Suppressor macrophage (primary cell): ENCODE measurements at regions not wholly inside any gene's neighbourhood (a gene's known extent, or its start where the extent isn't known, plus 50 kb on each side); places are given as distances from the start of the nearest gene placed in this dataset.
"Not testable (repeated sequence)": the region's sequence is repeated elsewhere in the genome, so short reads cannot be mapped to it uniquely, and the experiment has no call there.

Experiments
- DNase-seq, 4 experiments: peaks; one replicate each; pipeline ENCODE4 v3.0.0-alpha.2; 2020 to 2022

- DNase-seq: no peak
These were observed 305.4 kb downstream of the MTX2 start for GRCh38 chr2:176574484-176575236.

GRCh38 chr2:176575237-176575744 is 306.0 kb downstream of the MTX2 start:
- no peak for DNase-seq

GRCh38 chr2:176577054-176577453 is 307.8 kb downstream of the MTX2 start:
- DNase-seq: no peak

- not testable (repeated sequence) for DNase-seq
These were observed 309.1 kb downstream of the MTX2 start for GRCh38 chr2:176578292-176578691.

GRCh38 chr2:176579608-176580007 is 310.4 kb downstream of the MTX2 start:
- no peak for DNase-seq

- no peak for DNase-seq
These were observed 312.4 kb downstream of the MTX2 start for GRCh38 chr2:176581557-176582165.

- DNase-seq: no peak
These were observed 312.9 kb downstream of the MTX2 start for GRCh38 chr2:176582176-176582575.

- peak in 2 of 4 experiments; percentile 1 to 14 for DNase-seq
These were observed 313.8 kb downstream of the MTX2 start for GRCh38 chr2:176582990-176583481.

- no peak for DNase-seq
These were observed 314.4 kb downstream of the MTX2 start for GRCh38 chr2:176583607-176584006.

- DNase-seq: no peak
These were observed 315.1 kb downstream of the MTX2 start for GRCh38 chr2:176584333-176584732.

GRCh38 chr2:176585291-176585690 is 316.0 kb downstream of the MTX2 start:
- no peak for DNase-seq

GRCh38 chr2:176585791-176586190 is 316.5 kb downstream of the MTX2 start:
- DNase-seq: no peak

- DNase-seq: no peak
These were observed 320.0 kb downstream of the MTX2 start for GRCh38 chr2:176589287-176589686.

- no peak for DNase-seq
These were observed 320.7 kb downstream of the MTX2 start for GRCh38 chr2:176589825-176590440.

GRCh38 chr2:176592216-176592615 is 323.0 kb downstream of the MTX2 start:
- DNase-seq: no peak

- no peak for DNase-seq
These were observed 326.7 kb downstream of the MTX2 start for GRCh38 chr2:176595986-176596385.

- no peak for DNase-seq
These were observed 328.7 kb downstream of the MTX2 start for GRCh38 chr2:176597916-176598315.

- no peak for DNase-seq
These were observed 329.1 kb downstream of the MTX2 start for GRCh38 chr2:176598351-176598750.

- no peak for DNase-seq
These were observed 330.7 kb downstream of the MTX2 start for GRCh38 chr2:176599796-176600485.

- DNase-seq: no peak
These were observed 331.8 kb downstream of the MTX2 start for GRCh38 chr2:176601066-176601465.

GRCh38 chr2:176612036-176612435 is 342.8 kb downstream of the MTX2 start:
- DNase-seq: no peak

GRCh38 chr2:176612736-176613135 is 343.5 kb downstream of the MTX2 start:
- no peak for DNase-seq
